Muscle of leg (tissue), 3 donors: ENCODE measurements at regions not wholly inside any gene's neighbourhood (a gene's known extent, or its start where the extent isn't known, plus 50 kb on each side); places are given as distances from the start of the nearest gene placed in this dataset.

ENCODE experiments used
- DNase-seq: peaks from one replicate; pipeline ENCODE4 v3.0.0; 2013
- H3K27ac ChIP-seq: one replicate; pipeline ENCODE4 v1.5.1; 2013; ENCODE audit warnings: mild to moderate bottlenecking, low read length, control low read depth
- H3K27me3 ChIP-seq: one replicate; pipeline ENCODE4 v1.6.1; 2013; ENCODE audit warnings: low read length; ENCODE audit not compliant: control insufficient read depth, insufficient read depth
- H3K36me3 ChIP-seq: one replicate; pipeline ENCODE4 v1.6.1; 2013; ENCODE audit warnings: low read length; ENCODE audit not compliant: control insufficient read depth, insufficient read depth
- H3K4me1 ChIP-seq: one replicate; pipeline ENCODE4 v1.6.1; 2013; ENCODE audit warnings: low read length; ENCODE audit not compliant: control insufficient read depth, insufficient read depth
- H3K4me3 ChIP-seq: one replicate; pipeline ENCODE4 v1.5.1; 2013; ENCODE audit warnings: low read length, control low read depth
- H3K9me3 ChIP-seq: replicated peaks from 2 replicates; pipeline ENCODE4 v1.6.1; 2013; ENCODE audit warnings: low read depth, low read length; ENCODE audit not compliant: control insufficient read depth
- WGBS: methylation state at CpG from one replicate; pipeline ENCODE4 v1.1.5; 2013; ENCODE audit warnings: missing lambda C conversion rate; ENCODE audit not compliant: insufficient coverage; 5-methylcytosine and 5-hydroxymethylcytosine counted together

DNA sequence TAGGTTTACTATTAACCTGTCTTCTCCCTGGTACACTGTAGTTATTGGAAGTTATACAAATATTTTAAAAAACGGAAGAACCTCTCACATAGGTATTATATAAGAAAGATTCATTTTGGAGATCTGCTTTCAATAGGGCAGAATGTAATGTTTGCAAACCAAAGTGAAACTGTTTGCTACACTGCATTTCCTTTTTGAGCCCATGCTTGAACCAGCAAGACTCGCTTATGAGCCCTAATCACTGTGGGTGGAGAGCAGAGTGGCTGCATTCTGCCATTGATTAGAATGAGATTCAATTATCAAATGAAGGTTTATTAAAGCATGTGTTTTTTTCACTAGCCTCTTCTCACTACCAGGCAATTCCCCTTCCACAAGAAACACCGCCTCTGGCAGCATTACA is 589.7 kb downstream of the CDH11 start:
- Histone ChIP-seq H3K4me1 (no peaks in the 10 kb centered on the region), H3K4me3 (no peak overlapping the region), H3K27me3 (no peaks in the 10 kb centered on the region), H3K36me3 (no peaks in the 10 kb centered on the region), H3K27ac (no peak overlapping the region), H3K9me3 (no peaks in the 10 kb centered on the region)
- DNase-seq, result peak; percentile 3
- no CpG with 5 or more reads among the region's 3 CpGs for WGBS

DNA sequence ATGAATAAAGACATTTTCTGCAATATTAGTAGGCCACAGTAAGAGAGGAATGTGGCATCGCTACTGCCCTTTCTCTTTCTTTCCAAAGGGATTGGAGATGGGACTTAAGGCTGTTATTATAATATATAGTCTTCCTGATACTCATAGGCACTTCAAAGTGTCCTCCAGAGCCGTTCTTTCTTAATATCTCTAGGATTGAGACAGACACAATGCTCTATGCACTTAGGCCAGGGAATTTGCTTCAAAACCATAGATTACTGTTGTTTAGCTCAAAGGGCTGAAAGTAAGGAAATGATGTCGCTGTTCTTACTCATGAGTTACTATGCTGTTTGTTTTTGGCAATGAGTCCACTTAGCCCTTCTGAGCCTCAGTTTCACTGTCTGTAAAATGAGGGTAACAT is 590.5 kb downstream of the CDH11 start:
- Histone ChIP-seq H3K4me1 (no peaks in the 10 kb centered on the region), H3K9me3 (no peaks in the 10 kb centered on the region), H3K27me3 (no peaks in the 10 kb centered on the region), H3K36me3 (no peaks in the 10 kb centered on the region), H3K27ac (no peak overlapping the region), H3K4me3 (no peak overlapping the region)
- no peak for DNase-seq
- no CpG with 5 or more reads among the region's 3 CpGs for WGBS

DNA sequence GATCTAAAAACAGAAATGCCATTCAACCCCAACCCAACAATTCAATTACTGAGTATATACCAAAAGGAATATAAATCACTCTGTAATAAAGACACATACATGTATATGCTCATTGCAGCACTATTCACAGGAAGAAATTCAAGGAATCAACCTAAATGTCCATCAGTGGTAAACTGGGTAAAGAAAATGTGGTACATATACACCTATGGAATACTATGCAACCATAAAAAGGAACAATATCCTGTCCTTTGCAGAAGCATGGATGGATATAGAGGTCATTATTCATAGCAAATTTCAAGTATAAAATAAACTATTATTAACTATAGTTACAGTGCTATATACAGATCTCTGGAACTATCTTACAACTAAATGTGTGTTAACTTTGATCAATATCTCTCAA is 599.3 kb downstream of the CDH11 start:
- no peaks in the 10 kb centered on the region for H3K27me3 ChIP-seq
- H3K36me3 ChIP-seq, result no peaks in the 10 kb centered on the region
- H3K27ac ChIP-seq, result no peak overlapping the region
- DNase-seq, result no peak
- H3K4me3 ChIP-seq, result no peak overlapping the region
- no peaks in the 10 kb centered on the region for H3K9me3 ChIP-seq
- H3K4me1 ChIP-seq, result no peaks in the 10 kb centered on the region

DNA sequence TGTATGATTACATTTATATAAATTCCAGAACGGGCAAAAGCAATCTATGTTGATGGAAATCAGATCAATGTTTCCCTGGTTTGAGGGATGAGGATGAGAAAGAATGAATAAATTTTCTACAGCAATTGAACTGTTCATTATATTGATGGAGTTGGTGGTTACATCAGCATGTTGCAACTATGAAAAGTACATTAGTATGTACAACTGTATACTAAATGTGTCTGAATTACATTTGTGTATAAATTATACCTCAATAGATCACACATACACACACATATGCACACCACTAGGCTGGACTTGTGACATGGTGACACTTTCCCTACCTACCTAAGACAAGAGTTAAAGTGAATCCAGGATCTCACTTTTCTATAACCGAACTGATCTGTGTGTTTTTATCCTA is 608.0 kb downstream of the CDH11 start:
- Histone ChIP-seq H3K27me3 (no peaks in the 10 kb centered on the region), H3K36me3 (no peaks in the 10 kb centered on the region), H3K4me1 (no peaks in the 10 kb centered on the region), H3K9me3 (peaks cover 2% of the 10 kb centered on the region), H3K27ac (no peak overlapping the region), H3K4me3 (no peak overlapping the region)
- no peak for DNase-seq
- no CpG with 5 or more reads among the region's 2 CpGs for WGBS

DNA sequence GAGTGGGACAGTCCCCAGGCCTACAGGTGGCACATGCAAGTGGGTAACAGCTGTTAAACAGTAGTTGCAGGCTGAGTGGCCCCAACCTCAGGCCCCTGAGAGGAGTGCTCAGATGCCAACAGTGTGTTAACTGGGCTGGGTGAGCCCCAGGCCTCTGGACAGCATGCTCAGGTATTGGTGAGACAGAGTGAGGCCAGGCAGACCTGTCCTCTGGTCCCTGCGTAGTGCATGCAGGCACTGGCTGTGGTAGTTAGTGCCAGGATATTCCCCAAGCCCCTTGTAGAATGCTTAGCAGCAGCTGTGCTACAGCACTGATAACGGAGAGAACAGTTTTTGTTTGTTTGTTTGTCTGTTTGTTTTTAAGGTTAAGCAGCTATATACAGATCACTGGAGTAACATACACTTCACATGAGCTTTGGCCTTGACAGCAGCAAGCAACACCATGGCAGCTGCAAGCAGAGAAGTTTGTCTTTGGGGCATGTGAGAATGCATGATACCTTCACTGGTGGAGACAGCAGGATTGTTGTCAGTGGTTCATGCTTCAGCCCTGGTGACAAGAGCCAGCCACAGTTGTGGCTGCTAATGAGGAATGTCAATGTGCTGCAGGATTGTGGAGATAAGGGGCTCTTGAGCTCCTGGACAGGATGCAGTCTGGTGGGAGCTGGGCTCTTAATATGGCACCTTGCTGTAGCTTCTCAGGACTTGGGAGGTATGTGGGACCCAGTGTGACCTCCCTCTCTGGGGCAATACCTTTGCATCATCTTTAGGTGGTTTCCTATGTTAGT is 614.4 kb downstream of the CDH11 start:
- Histone ChIP-seq H3K4me3 (no peak overlapping the region), H3K27me3 (no peaks in the 10 kb centered on the region), H3K9me3 (no peaks in the 10 kb centered on the region), H3K36me3 (no peaks in the 10 kb centered on the region), H3K4me1 (peaks cover 2% of the 10 kb centered on the region), H3K27ac (no peak overlapping the region)
- WGBS, result 86% methylated on average over 1 of the region's 2 CpGs
- no peak for DNase-seq

DNA sequence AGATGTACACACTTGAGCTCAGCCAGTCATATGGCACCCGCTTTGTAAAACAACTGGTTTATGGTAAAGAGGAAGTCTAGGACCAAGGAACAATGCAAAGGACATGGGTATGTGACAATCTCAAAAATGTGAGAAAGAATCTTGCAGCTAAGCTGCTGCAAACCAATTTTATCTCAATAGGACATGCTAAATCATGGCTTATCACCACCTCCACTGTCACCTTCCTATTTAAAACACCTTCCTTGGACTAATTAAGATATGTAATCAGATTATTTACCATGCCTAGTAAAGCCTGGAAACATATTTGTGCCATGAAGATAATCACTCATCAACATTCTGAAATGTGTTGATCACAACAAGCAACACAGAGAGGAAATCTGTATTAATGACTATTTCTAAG is 622.7 kb downstream of the CDH11 start:
- DNase-seq, result no peak
- H3K4me1 ChIP-seq, result no peaks in the 10 kb centered on the region
- no peaks in the 10 kb centered on the region for H3K27me3 ChIP-seq
- no peak overlapping the region for H3K4me3 ChIP-seq
- H3K9me3 ChIP-seq, result no peaks in the 10 kb centered on the region
- no peak overlapping the region for H3K27ac ChIP-seq
- no peaks in the 10 kb centered on the region for H3K36me3 ChIP-seq
- no CpG with 5 or more reads among the region's 1 CpG for WGBS

DNA sequence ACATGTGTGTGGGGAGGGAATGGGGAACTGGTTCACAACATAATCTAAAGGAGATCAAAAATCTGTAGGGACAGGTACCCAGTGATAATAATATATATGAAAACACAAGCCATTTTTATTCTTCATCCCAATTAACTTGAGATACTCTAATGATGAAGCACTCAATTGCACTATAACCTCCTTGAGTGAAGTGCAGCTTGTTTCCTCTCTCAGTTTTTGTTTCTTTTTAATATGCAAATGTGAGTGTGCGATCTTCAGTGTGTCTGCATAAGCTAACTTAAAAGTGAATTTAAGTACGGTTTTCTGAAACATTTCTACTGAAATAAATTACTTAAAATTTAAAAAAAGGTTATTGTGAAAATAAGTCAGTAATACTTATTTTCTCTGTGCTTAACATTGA is 623.5 kb downstream of the CDH11 start:
- no peaks in the 10 kb centered on the region for H3K36me3 ChIP-seq
- DNase-seq, result no peak
- H3K27me3 ChIP-seq, result no peaks in the 10 kb centered on the region
- no CpG with 5 or more reads among the region's 2 CpGs for WGBS
- H3K9me3 ChIP-seq, result no peaks in the 10 kb centered on the region
- H3K27ac ChIP-seq, result no peak overlapping the region
- H3K4me3 ChIP-seq, result no peak overlapping the region
- H3K4me1 ChIP-seq, result no peaks in the 10 kb centered on the region

DNA sequence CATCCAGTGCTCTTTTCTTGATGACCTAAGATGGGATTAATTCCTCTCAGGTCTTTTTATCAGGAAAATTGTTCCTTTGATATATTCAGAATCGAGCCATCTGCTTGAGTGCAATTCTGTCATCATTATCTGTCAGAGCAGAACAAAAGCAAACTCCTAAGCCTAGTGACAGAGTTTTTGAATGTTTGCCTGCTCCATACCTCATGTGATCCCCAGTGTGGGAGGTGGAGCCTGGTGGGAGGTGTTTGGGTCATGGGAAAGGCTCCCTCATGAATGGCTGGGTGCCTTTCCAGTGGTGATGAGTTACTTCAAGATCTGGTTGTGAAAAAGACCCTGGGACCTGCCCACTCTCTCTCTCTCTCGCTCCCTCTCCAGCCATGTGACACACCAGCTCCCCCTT is 628.2 kb downstream of the CDH11 start:
- no peaks in the 10 kb centered on the region for H3K9me3 ChIP-seq
- H3K27me3 ChIP-seq, result no peaks in the 10 kb centered on the region
- no peak overlapping the region for H3K4me3 ChIP-seq
- H3K4me1 ChIP-seq, result no peaks in the 10 kb centered on the region
- 92% methylated on average over 1 of the region's 2 CpGs for WGBS
- no peak overlapping the region for H3K27ac ChIP-seq
- DNase-seq, result no peak
- no peaks in the 10 kb centered on the region for H3K36me3 ChIP-seq

DNA sequence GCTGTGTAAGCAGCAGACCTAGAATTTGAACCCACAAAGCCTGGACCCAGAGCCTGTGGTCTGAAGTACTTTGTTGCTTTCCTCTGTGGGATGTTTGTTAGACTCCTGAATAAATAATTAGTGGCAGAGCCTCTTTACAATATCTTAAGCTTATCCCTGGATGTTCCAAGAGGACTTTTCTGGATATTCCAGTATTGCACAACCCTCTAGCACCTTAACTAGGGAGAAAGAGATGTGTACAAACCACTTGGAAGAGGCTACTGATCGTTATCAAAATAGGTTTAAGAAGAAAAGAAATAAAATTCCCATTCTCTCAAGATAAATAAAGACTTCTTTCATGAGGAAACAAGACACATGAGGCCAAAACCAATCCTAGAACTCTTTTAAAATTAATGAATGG is 632.4 kb downstream of the CDH11 start:
- no peaks in the 10 kb centered on the region for H3K36me3 ChIP-seq
- no peaks in the 10 kb centered on the region for H3K27me3 ChIP-seq
- H3K4me3 ChIP-seq, result no peak overlapping the region
- no CpG with 5 or more reads among the region's 1 CpG for WGBS
- no peaks in the 10 kb centered on the region for H3K4me1 ChIP-seq
- no peak for DNase-seq
- H3K27ac ChIP-seq, result no peak overlapping the region
- H3K9me3 ChIP-seq, result no peaks in the 10 kb centered on the region

DNA sequence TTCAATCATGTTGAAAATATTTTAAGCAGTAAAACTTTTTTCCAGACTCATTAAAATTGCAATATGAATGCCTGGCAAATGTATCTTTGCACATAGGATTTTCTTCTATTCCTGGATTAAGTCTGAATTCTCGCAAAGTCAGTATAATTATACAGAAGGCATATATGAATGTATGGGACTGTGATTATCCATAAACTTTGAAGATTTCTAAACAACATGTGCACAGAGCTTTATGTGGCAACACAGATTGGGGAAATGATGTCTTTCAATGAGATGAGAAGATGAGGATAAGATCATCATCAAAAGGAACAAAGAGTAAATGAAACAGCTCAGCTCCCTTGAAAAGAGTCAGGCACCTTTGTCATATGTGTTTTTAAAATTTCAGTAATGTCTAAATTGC is 635.3 kb downstream of the CDH11 start:
- WGBS, result no CpG with 5 or more reads among the region's 1 CpG
- Histone ChIP-seq H3K4me3 (no peak overlapping the region), H3K9me3 (no peaks in the 10 kb centered on the region), H3K36me3 (no peaks in the 10 kb centered on the region), H3K27me3 (no peaks in the 10 kb centered on the region), H3K27ac (no peak overlapping the region), H3K4me1 (no peaks in the 10 kb centered on the region)
- no peak for DNase-seq

DNA sequence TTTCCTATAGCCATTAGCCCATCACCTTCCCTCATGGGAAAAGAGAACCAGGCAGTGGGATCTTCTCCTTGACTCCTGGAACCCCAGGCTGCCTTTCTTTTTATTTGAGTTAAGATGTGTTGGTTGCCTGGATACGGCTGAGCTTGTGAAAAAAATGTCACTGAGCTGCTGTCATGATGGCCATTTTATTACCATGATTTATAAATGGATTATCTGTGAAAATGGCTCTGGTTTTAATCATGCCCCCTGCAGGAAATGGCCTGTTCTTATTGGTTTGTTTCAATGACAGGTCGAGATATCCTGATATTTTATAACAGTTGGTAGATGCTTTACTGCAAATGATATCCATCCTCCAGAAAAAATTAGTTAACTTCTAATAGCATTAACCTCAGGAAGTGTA is 640.4 kb downstream of the CDH11 start:
- no peaks in the 10 kb centered on the region for H3K27me3 ChIP-seq
- no CpG with 5 or more reads among the region's 2 CpGs for WGBS
- no peaks in the 10 kb centered on the region for H3K9me3 ChIP-seq
- H3K27ac ChIP-seq, result no peak overlapping the region
- no peak overlapping the region for H3K4me3 ChIP-seq
- H3K4me1 ChIP-seq, result peaks cover under 1% of the 10 kb centered on the region
- no peak for DNase-seq
- H3K36me3 ChIP-seq, result no peaks in the 10 kb centered on the region
